NT2/D1 (cell line): ENCODE measurements at regions not wholly inside any gene's neighbourhood (a gene's known extent, or its start where the extent isn't known, plus 50 kb on each side); places are given as distances from the start of the nearest gene placed in this dataset.

Experiments used
- DNase-seq: peaks from one replicate; pipeline ENCODE4 v3.0.0-alpha.2; 2011; ENCODE audit warnings: low read depth, low spot score
- H3K27me3 ChIP-seq: 2 replicates; pipeline ENCODE4 v1.6.0; 2011; ENCODE audit warnings: mild to moderate bottlenecking; ENCODE audit not compliant: insufficient read length, insufficient read depth
- H3K36me3 ChIP-seq: 2 replicates; pipeline ENCODE4 v1.6.1; 2011; ENCODE audit warnings: mild to moderate bottlenecking, low read length, mixed read lengths; ENCODE audit not compliant: insufficient read depth, insufficient read length
- H3K4me1 ChIP-seq: 2 replicates; pipeline ENCODE4 v1.5.1; 2011; ENCODE audit not compliant: insufficient read depth, insufficient read length
- H3K4me3 ChIP-seq: 2 replicates; pipeline ENCODE4 v1.5.1; 2011; ENCODE audit warnings: low read depth; ENCODE audit not compliant: insufficient read length
- H3K9ac ChIP-seq: 2 replicates; pipeline ENCODE4 v1.6.0; 2011; ENCODE audit warnings: low read depth; ENCODE audit not compliant: insufficient read length
- H3K9me3 ChIP-seq: 2 replicates; pipeline ENCODE4 v1.5.1; 2011; ENCODE audit warnings: mild to moderate bottlenecking, low read length; ENCODE audit not compliant: insufficient read depth
- SUZ12 ChIP-seq: IDR thresholded peaks from 2 replicates; pipeline ENCODE4 v1.6.1; 2011; ENCODE audit not compliant: insufficient read length, insufficient read depth; ENCODE audit errors: extremely low read depth
- YY1 ChIP-seq: IDR thresholded peaks from 2 replicates; pipeline ENCODE4 v1.6.1; 2011; ENCODE audit not compliant: insufficient read length, insufficient read depth
- ZNF274 ChIP-seq: IDR thresholded peaks from 2 replicates; pipeline ENCODE4 v1.6.1; 2011; ENCODE audit warnings: mild to moderate bottlenecking, low read depth, low read length

GRCh38 chr10:107284187-107284586 is 119.7 kb upstream of the SORCS1 start:
- DNase-seq, result peak; percentile 22
- Histone ChIP-seq H3K4me1 (no peaks in the 10 kb centered on the region), H3K27me3 (no peaks in the 10 kb centered on the region), H3K36me3 (no peaks in the 10 kb centered on the region), H3K4me3 (no peak overlapping the region), H3K9me3 (no peaks in the 10 kb centered on the region), H3K9ac (no peak overlapping the region)
- no peak for TF ChIP-seq SUZ12
- no peak for TF ChIP-seq ZNF274
- no peak for TF ChIP-seq YY1

- Histone ChIP-seq H3K36me3 (no peaks in the 10 kb centered on the region), H3K9ac (no peak overlapping the region), H3K4me1 (no peaks in the 10 kb centered on the region), H3K27me3 (no peaks in the 10 kb centered on the region), H3K4me3 (no peak overlapping the region), H3K9me3 (no peaks in the 10 kb centered on the region)
- no peak for DNase-seq
- no peak for TF ChIP-seq YY1
- TF ChIP-seq ZNF274, result no peak
- TF ChIP-seq SUZ12, result no peak
Observed at GRCh38 chr10:107280293-107280692, 115.8 kb upstream of the SORCS1 start.

- TF ChIP-seq YY1 (no peak), ZNF274 (no peak), SUZ12 (no peak)
- DNase-seq, result no peak
- Histone ChIP-seq H3K4me1 (no peaks in the 10 kb centered on the region), H3K36me3 (no peaks in the 10 kb centered on the region), H3K9me3 (no peaks in the 10 kb centered on the region), H3K9ac (no peak overlapping the region), H3K27me3 (no peaks in the 10 kb centered on the region), H3K4me3 (no peak overlapping the region)
Observed at GRCh38 chr10:107277591-107277990, 113.1 kb upstream of the SORCS1 start.

DNA sequence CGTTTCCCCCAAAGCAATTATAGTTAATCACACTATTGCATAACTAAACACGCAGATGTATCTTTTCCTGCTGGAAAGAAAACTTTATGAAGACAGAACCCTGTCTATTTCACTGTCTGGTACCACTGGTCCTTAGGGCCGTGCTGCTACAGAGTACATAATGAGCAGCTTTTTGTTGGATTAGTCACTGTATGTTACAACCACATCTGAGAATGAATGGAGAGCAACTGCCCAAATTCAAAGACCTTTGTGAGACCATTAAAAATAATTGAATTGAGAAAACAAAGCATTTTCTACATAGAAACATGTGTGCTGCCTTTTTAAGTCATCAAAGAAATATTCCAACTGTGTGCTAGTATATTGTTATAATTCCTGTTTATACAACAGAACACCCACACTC is 111.3 kb upstream of the SORCS1 start:
- H3K36me3 ChIP-seq, result no peaks in the 10 kb centered on the region
- DNase-seq, result no peak
- no peaks in the 10 kb centered on the region for H3K27me3 ChIP-seq
- H3K9ac ChIP-seq, result no peak overlapping the region
- no peak overlapping the region for H3K4me3 ChIP-seq
- no peaks in the 10 kb centered on the region for H3K4me1 ChIP-seq
- no peaks in the 10 kb centered on the region for H3K9me3 ChIP-seq
- TF ChIP-seq YY1 (no peak), ZNF274 (no peak), SUZ12 (no peak)

- TF ChIP-seq SUZ12, result no peak
- no peak for TF ChIP-seq YY1
- TF ChIP-seq ZNF274, result no peak
- no peaks in the 10 kb centered on the region for H3K27me3 ChIP-seq
Observed at GRCh38 chr10:107269626-107270025, 105.1 kb upstream of the SORCS1 start.

GRCh38 chr10:107264742-107265141 is 100.2 kb upstream of the SORCS1 start:
- Histone ChIP-seq H3K9me3 (no peaks in the 10 kb centered on the region), H3K4me3 (no peak overlapping the region), H3K27me3 (no peaks in the 10 kb centered on the region), H3K36me3 (no peaks in the 10 kb centered on the region), H3K9ac (no peak overlapping the region), H3K4me1 (no peaks in the 10 kb centered on the region)
- DNase-seq, result peak; percentile 28
- TF ChIP-seq YY1 (no peak), SUZ12 (no peak), ZNF274 (no peak)

More at GRCh38 chr10:107269626-107270025, 105.1 kb upstream of the SORCS1 start:
- no peak overlapping the region for H3K9ac ChIP-seq
- no peaks in the 10 kb centered on the region for H3K36me3 ChIP-seq
- DNase-seq, result no peak
- no peak overlapping the region for H3K4me3 ChIP-seq
- no peaks in the 10 kb centered on the region for H3K4me1 ChIP-seq
- no peaks in the 10 kb centered on the region for H3K9me3 ChIP-seq

GRCh38 chr10:107244122-107244521 is 79.6 kb upstream of the SORCS1 start:
- no peak for TF ChIP-seq YY1
- TF ChIP-seq SUZ12, result no peak
- TF ChIP-seq ZNF274, result no peak
- H3K4me3 ChIP-seq, result no peak overlapping the region
- no peaks in the 10 kb centered on the region for H3K9me3 ChIP-seq
- H3K4me1 ChIP-seq, result no peaks in the 10 kb centered on the region
- H3K36me3 ChIP-seq, result no peaks in the 10 kb centered on the region
- H3K27me3 ChIP-seq, result no peaks in the 10 kb centered on the region
- DNase-seq, result no peak
- no peak overlapping the region for H3K9ac ChIP-seq

- H3K9ac ChIP-seq, result no peak overlapping the region
- no peaks in the 10 kb centered on the region for H3K36me3 ChIP-seq
- no peaks in the 10 kb centered on the region for H3K4me1 ChIP-seq
- H3K27me3 ChIP-seq, result no peaks in the 10 kb centered on the region
- no peak for TF ChIP-seq ZNF274
- TF ChIP-seq SUZ12, result no peak
- TF ChIP-seq YY1, result no peak
- DNase-seq, result no peak
- no peak overlapping the region for H3K4me3 ChIP-seq
- no peaks in the 10 kb centered on the region for H3K9me3 ChIP-seq
Observed at GRCh38 chr10:107238275-107238674, 73.8 kb upstream of the SORCS1 start.
